ENCODE measurements at regions not wholly inside any gene's neighbourhood (a gene's known extent, or its start where the extent isn't known, plus 50 kb on each side); places are given as distances from the start of the nearest gene placed in this dataset.

DNA sequence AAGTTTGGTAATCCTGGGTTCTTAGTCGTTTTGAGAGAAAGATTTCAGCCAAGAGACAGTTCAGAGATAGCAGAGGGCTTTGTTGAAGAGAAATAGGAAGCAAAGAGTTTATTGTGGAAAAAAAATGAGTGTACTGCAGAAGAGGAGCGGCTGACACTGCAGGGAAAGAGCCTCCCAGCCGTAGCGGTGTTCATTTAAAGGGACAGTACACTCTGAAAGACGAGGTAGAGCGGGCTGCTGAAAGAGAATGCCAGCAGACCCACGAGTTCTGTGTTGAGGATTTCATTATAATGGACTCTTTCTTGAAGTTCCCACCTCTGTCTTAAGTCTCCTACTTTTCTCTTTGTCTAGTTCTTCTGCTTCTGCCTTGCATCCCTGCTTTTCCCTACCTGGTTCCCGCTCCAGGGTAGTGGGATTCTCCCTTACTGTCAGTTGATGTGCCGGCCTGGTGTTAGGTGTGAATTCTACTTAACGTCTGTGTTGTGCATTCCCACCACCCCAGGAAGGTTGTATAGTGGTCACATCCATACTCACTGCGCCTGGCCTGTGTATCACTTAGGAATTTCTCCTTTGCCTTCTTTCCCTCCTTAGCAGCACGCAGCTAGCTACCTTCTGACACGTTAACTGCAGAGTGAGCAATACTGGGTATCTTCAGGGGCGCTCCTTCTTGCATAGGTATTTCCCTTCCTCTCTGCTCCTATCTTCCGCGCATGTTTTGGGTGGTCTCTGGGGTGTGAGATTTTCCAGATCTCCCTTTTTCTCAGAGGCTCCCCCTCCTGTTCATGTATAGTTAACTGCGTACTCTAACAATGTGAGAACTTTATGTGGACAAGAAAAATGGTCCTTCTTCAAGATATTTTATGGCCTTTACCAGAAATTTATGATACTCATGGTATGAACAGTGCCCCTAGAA lies 164.5 kb downstream of the PTH2R start:
- 49% methylated on average over 17 of the region's 17 CpGs for WGBS
- no peak overlapping the region for H3K27ac ChIP-seq (ENCODE audit: low read depth in 1 of 2, low read length in 2 of 2)
- no peaks in the 10 kb centered on the region for H3K9me3 ChIP-seq (ENCODE audit: control insufficient read depth in 4 of 4, low read length in 3 of 4)
- no peak overlapping the region for H3K4me3 ChIP-seq (ENCODE audit: low read depth in 1 of 3, low read length in 3 of 3)
- H3K9ac ChIP-seq (ENCODE audit: low read depth in 1 of 2, low read length in 2 of 2): no peak overlapping the region
- no peak for DNase-seq (ENCODE audit: low spot score)
- H3K4me1 ChIP-seq (ENCODE audit: control insufficient read depth in 4 of 4, insufficient read depth in 4 of 4, low read length in 3 of 4): no peaks in the 10 kb centered on the region
- H3K27me3 ChIP-seq (ENCODE audit: control insufficient read depth in 4 of 4, insufficient read depth in 4 of 4, low read length in 3 of 4): peaks cover 0 to 2% (median 0%) of the 10 kb centered on the region in 4 donors
- TF ChIP-seq RAD21 (IDR thresholded peaks at IDR 0.05): no peak
- TF ChIP-seq GABPA (IDR thresholded peaks at IDR 0.05 in 1 of 2, conservative IDR thresholded peaks at IDR 0.05 in 1 of 2): no peak
- TF ChIP-seq, protein P1, sequence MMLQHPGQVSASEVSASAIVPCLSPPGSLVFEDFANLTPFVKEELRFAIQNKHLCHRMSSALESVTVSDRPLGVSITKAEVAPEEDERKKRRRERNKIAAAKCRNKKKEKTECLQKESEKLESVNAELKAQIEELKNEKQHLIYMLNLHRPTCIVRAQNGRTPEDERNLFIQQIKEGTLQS (IDR thresholded peaks at IDR 0.05): no peak
- no peak for TF ChIP-seq EGR1 (IDR thresholded peaks at IDR 0.05; ENCODE audit: low read depth in 2 of 2)
- H3K36me3 ChIP-seq (ENCODE audit: control insufficient read depth in 4 of 4, insufficient read depth in 3 of 4, low read depth in 1 of 4, low read length in 3 of 4): no peaks in the 10 kb centered on the region

DNA sequence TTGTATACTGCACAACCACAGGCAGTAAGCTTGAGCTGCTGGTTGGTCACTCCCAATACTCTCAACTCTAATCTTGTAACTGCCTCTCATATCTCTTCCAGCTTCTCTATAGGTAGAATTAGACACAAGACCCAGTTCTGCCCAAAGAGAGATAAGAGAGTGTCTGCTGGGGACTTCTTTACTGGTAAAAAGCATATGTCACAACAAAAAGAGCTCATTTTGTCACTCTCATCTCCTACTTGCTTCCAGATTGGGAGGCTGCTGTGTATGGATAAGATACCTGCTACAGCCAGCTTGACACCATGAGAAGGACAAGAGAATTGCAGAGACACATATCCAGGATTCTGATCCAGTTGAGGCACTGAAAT lies 165.2 kb downstream of the PTH2R start:
- Histone ChIP-seq H3K4me1 (ENCODE audit: control insufficient read depth in 4 of 4, insufficient read depth in 4 of 4, low read length in 3 of 4) (no peaks in the 10 kb centered on the region), H3K36me3 (ENCODE audit: control insufficient read depth in 4 of 4, insufficient read depth in 3 of 4, low read depth in 1 of 4, low read length in 3 of 4) (no peaks in the 10 kb centered on the region), H3K4me3 (ENCODE audit: low read depth in 1 of 3, low read length in 3 of 3) (no peak overlapping the region), H3K9me3 (ENCODE audit: control insufficient read depth in 4 of 4, low read length in 3 of 4) (no peaks in the 10 kb centered on the region), H3K27ac (ENCODE audit: low read depth in 1 of 2, low read length in 2 of 2) (no peak overlapping the region), H3K27me3 (ENCODE audit: control insufficient read depth in 4 of 4, insufficient read depth in 4 of 4, low read length in 3 of 4) (peaks cover 0 to 2% (median 0%) of the 10 kb centered on the region in 4 donors), H3K9ac (ENCODE audit: low read depth in 1 of 2, low read length in 2 of 2) (no peak overlapping the region)
- TF ChIP-seq ZBTB33 (IDR thresholded peaks at IDR 0.05): no peak
- DNase-seq (ENCODE audit: low spot score): no peak

- peaks cover 0 to 2% (median 0%) of the 10 kb centered on the region in 4 donors for H3K27me3 ChIP-seq (ENCODE audit: control insufficient read depth in 4 of 4, insufficient read depth in 4 of 4, low read length in 3 of 4)
Measured at GRCh38 chr2:208573569-208573968, 167.0 kb downstream of the PTH2R start.

More at GRCh38 chr2:208573569-208573968, 167.0 kb downstream of the PTH2R start:
- Histone ChIP-seq H3K36me3 (ENCODE audit: control insufficient read depth in 4 of 4, insufficient read depth in 3 of 4, low read depth in 1 of 4, low read length in 3 of 4) (no peaks in the 10 kb centered on the region), H3K4me1 (ENCODE audit: control insufficient read depth in 4 of 4, insufficient read depth in 4 of 4, low read length in 3 of 4) (no peaks in the 10 kb centered on the region), H3K9me3 (ENCODE audit: control insufficient read depth in 4 of 4, low read length in 3 of 4) (peaks cover 0 to 4% (median 0%) of the 10 kb centered on the region in 4 donors), H3K4me3 (ENCODE audit: low read depth in 1 of 3, low read length in 3 of 3) (no peak overlapping the region), H3K9ac (ENCODE audit: low read depth in 1 of 2, low read length in 2 of 2) (no peak overlapping the region), H3K27ac (ENCODE audit: low read depth in 1 of 2, low read length in 2 of 2) (no peak overlapping the region)
- no peak for DNase-seq (ENCODE audit: low spot score)
- WGBS: 65% methylated on average over 1 of the region's 1 CpG
- TF ChIP-seq EGR1 (IDR thresholded peaks at IDR 0.05; ENCODE audit: low read depth in 2 of 2): no peak
- TF ChIP-seq YY1 (IDR thresholded peaks at IDR 0.05): no peak
- no peak for TF ChIP-seq TAF1 (conservative IDR thresholded peaks at IDR 0.05)
- TF ChIP-seq HNF4G (IDR thresholded peaks at IDR 0.05): no peak
- TF ChIP-seq NR2F2 (IDR thresholded peaks at IDR 0.05): no peak
- no peak for TF ChIP-seq RAD21 (IDR thresholded peaks at IDR 0.05)
- no peak for TF ChIP-seq RXRA (IDR thresholded peaks at IDR 0.05)
- TF ChIP-seq, protein P2, sequence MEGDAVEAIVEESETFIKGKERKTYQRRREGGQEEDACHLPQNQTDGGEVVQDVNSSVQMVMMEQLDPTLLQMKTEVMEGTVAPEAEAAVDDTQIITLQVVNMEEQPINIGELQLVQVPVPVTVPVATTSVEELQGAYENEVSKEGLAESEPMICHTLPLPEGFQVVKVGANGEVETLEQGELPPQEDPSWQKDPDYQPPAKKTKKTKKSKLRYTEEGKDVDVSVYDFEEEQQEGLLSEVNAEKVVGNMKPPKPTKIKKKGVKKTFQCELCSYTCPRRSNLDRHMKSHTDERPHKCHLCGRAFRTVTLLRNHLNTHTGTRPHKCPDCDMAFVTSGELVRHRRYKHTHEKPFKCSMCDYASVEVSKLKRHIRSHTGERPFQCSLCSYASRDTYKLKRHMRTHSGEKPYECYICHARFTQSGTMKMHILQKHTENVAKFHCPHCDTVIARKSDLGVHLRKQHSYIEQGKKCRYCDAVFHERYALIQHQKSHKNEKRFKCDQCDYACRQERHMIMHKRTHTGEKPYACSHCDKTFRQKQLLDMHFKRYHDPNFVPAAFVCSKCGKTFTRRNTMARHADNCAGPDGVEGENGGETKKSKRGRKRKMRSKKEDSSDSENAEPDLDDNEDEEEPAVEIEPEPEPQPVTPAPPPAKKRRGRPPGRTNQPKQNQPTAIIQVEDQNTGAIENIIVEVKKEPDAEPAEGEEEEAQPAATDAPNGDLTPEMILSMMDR (IDR thresholded peaks at IDR 0.05; ENCODE audit: low read depth, low read length, missing input control): no peak
- no peak for TF ChIP-seq HNF4A (conservative IDR thresholded peaks at IDR 0.05)
